Skin of body (tissue), 1 donor: ENCODE measurements at regions not wholly inside any gene's neighbourhood (a gene's known extent, or its start where the extent isn't known, plus 50 kb on each side); places are given as distances from the start of the nearest gene placed in this dataset.
"Not testable (repeated sequence)": the region's sequence is repeated elsewhere in the genome, so short reads cannot be mapped to it uniquely, and the experiment has no call there.

Experiments
- DNase-seq: peaks from one replicate; lab custom pipeline; 2025; lab: John Stamatoyannopoulos, UW

DNA sequence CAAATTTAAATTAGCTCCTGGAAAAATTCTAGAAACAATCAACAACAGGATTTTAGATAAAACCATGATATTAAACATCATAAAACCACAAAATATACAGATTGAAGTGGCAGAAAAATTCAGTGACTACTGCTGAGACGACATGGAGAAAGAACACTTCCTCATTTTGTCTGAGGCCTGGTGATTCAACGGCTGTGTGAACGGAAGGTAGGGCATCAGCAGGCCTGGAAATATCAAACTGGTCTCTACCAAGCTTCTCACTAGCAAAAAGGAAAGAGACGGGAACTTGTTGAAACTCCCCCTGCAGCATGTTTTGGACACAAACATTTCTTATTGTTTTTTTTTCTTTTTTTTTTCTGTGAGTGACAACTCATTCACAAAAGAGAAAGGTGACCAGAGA is 58.0 kb upstream of the AHI1 start:
- no peak for DNase-seq

GRCh38 chr6:135557582-135557981 is 60.0 kb upstream of the AHI1 start:
- no peak for DNase-seq

DNA sequence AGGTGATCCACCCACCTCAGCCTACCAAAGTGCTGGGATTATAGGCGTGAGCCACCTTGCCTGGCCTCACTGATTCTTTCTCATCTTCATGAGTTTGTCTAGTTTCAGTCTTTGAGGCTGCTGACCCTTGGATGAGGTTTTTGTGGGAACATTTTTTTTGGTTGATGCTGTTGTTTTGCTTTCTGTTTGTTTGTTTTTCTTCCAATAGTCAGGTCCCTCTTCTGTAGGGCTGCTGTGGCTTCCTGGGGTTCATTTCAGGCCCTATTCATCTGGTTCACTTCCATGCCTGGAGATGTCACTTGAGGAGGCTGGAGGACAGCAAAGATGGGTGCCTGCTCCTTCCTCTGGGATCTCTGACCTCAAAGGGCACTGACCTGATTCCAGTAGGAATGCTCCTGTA is 68.1 kb upstream of the AHI1 start:
- DNase-seq, result not testable (repeated sequence)

DNA sequence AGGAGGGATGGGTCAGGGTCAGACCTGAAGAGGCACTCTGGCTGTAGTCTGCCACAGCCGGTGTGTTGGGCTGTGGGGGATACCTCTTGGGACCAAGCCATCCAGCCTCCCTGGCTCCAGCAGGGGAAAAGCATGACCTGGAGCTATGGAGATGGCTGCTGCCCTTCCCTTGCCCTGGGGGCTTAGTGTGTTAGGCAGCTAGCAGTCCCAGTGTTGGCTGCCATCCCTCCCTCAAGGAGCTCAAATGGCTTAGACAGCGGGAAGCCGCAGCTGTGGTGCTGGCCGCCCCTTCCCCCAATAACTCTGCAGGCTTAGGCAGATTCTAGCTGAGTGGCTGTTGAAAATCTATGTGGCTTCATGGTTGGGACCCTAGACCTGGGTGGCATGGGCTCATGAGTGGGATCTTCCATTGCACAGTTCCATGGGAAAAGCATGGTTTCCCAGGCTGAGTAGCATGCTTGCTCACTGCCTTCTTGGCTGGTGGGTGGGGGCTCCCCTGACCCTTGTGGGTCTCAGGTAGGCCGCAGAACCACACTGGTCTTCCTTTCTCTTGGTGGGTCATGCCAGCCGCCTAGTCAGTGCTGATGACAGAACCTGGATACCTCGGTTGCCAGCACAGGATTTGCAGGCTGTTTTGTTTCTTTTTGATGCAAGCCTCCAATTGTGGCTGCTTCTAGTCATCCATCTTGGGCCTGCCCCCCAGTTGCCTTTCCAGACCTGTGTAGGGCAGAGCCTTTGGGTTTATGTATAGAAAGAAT is 69.0 kb upstream of the AHI1 start:
- no peak for DNase-seq

GRCh38 chr6:135567375-135568083 is 70.0 kb upstream of the AHI1 start:
- DNase-seq, result no peak

GRCh38 chr6:135568379-135568778 is 70.8 kb upstream of the AHI1 start:
- peak; percentile 27 for DNase-seq

- DNase-seq, result no peak
These were observed 74.5 kb upstream of the AHI1 start for GRCh38 chr6:135572051-135572450.

DNA sequence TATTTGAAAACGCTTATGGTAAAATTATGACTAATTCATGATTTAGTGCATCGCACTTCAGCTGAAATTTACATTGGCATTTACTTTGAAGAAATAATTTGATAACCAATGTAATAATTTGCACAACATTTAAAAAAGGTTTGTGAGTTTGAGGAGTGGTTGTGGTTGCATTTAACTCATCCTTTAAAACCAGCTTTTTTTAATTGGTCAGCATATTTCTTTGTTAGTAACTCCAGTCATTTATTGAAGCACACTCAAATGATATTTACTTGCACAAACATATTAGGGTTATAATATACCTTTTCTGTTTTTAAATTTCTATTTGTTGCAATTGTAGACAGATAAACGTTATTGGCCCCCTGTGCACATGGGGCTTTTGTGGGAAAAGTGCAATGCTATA is 78.1 kb upstream of the AHI1 start:
- DNase-seq, result no peak

GRCh38 chr6:135576055-135576454 is 78.5 kb upstream of the AHI1 start:
- DNase-seq, result peak; percentile 79

DNA sequence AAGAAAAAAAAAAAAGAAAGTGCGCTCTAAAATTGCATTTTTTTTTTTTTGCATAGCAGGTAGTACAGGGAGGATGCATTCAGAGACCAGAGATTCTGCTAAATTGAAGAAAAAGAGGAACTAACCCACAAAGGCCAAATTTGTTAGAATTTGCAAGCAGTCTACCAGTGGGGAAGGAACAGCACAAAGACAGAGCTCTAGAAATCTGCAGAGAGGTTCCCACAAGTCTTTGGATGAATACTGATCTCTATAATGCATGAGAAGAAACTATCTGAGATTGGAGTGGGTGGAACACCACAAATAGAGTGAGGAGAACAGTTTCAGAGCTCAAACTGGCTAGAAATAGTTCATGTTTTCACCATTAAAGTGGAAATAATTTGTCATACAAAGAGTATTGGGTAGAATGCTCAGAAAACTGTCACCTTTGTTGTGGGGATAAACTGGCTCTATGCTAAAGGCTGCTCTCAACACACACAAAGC is 79.6 kb upstream of the AHI1 start:
- DNase-seq, result no peak

GRCh38 chr6:135578976-135579375 is 81.4 kb upstream of the AHI1 start:
- no peak for DNase-seq

- DNase-seq, result no peak
These were observed 83.7 kb upstream of the AHI1 start for GRCh38 chr6:135581211-135581610.

GRCh38 chr6:135583256-135583761 is 85.8 kb upstream of the AHI1 start:
- DNase-seq, result no peak

- DNase-seq, result no peak
These were observed 88.8 kb upstream of the AHI1 start for GRCh38 chr6:135586388-135586787.

DNA sequence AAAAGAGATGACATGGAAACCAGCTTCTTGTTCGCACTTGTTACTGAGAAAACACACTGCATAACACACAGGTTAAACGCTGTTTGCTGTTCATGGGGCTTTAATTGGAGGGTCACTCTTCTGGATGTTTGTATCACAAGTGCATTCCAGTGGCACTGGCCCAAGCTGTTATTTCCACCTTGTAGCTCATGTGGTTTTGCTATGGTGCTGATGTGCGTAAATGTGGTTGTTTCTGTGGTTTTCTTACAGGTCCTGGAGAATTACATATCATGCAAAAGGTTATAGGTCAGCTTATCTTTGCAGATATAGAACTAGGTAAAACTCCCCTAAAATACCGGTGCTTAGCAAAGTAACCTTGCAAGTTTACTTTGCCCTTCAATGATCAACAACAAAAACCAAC is 89.3 kb upstream of the AHI1 start:
- DNase-seq, result no peak

- DNase-seq, result no peak
These were observed 94.7 kb upstream of the AHI1 start for GRCh38 chr6:135592276-135592675.

- no peak for DNase-seq
These were observed 96.5 kb upstream of the AHI1 start for GRCh38 chr6:135594000-135594399.

DNA sequence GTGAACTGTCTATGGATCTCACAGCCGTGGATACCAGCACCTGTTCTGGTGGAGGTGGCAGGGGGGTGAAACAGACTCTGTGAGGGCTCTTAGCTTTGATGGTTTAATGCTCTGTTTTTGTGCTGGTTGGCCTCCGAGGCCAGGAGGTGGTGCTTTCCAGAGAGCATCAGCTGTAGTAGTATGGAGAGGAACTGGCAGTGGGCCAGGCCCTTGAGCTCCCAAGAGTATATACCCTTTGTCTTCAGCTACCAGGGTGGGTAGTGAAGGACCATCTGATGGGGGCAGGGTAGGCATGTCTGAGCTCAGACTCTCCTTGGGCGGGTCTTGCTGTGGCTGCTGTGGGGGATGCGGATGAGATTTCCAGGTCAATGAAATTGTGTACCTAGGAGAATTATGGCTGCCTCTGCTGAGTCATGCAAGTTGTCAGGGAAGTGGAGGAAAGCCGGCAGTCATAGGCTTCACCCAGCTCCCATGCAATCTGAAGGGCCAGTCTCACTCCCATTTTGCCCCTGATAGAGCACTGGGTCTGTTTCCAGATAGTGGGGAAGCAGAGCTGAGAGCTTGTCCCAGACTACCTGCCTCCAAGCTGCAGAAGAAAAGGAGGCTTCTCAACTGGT is 102.7 kb upstream of the AHI1 start:
- DNase-seq, result no peak

- DNase-seq, result no peak
These were observed 103.4 kb upstream of the AHI1 start for GRCh38 chr6:135600931-135601330.

DNA sequence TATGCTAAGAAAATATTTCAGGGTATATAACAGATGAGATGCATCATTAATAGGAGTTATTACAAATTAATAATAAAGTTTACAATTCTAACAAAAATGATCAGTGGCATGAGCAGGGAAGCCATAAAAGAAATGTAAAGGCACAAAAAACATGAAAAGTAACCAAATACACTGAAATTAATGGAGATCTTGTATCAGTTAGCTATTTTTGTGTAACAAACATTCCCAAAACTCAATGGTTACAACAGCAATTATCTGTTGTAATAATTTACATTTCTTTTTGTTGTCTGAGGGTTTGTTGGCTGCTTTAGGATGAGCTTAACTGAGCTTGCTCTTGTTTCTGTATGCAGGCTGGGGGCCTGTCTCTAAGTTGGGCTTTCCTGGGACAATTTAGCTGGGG is 104.3 kb upstream of the AHI1 start:
- no peak for DNase-seq

GRCh38 chr6:135603249-135603648 is 105.7 kb upstream of the AHI1 start:
- no peak for DNase-seq
